ENCODE measurements at regions not wholly inside any gene's neighbourhood (a gene's known extent, or its start where the extent isn't known, plus 50 kb on each side); places are given as distances from the start of the nearest gene placed in this dataset.

GRCh38 chr13:107031716-107032115 is 463.8 kb upstream of the ARGLU1 start:
- no peak for TF ChIP-seq CTCF (conservative IDR thresholded peaks at IDR 0.05; ENCODE audit: low read length)
- TF ChIP-seq EZH2phosphoT487 (IDR thresholded peaks at IDR 0.05; ENCODE audit: borderline replicate concordance), result no peak
